Ishikawa (cell line): ENCODE measurements at regions not wholly inside any gene's neighbourhood (a gene's known extent, or its start where the extent isn't known, plus 50 kb on each side); places are given as distances from the start of the nearest gene placed in this dataset.

Experiments used
- CEBPB ChIP-seq: IDR thresholded peaks from 2 replicates; pipeline ENCODE4 v1.6.1; 2012
- CREB1 ChIP-seq: IDR thresholded peaks from 2 replicates; pipeline ENCODE4 v1.6.1; 2012; ENCODE audit warnings: low read depth
- EGR1 ChIP-seq: IDR thresholded peaks from 2 replicates; pipeline ENCODE4 v1.6.1; 2012
- EP300 ChIP-seq: IDR thresholded peaks from 2 replicates; pipeline ENCODE4 v1.6.1; 2012; ENCODE audit warnings: borderline replicate concordance
- FOXM1 ChIP-seq: IDR thresholded peaks from 2 replicates; pipeline ENCODE4 v1.6.1; 2012; ENCODE audit warnings: low read depth, borderline replicate concordance
- NFIC ChIP-seq: IDR thresholded peaks from 2 replicates; pipeline ENCODE4 v1.6.1; 2012
- RAD21 ChIP-seq: IDR thresholded peaks from 2 replicates; pipeline ENCODE4 v1.6.1; 2012; ENCODE audit warnings: low read depth
- TAF1 ChIP-seq: IDR thresholded peaks from 2 replicates; pipeline ENCODE4 v1.6.1; 2012; ENCODE audit warnings: low read depth, mild to moderate bottlenecking
- TCF12 ChIP-seq: IDR thresholded peaks from 2 replicates; pipeline ENCODE4 v1.6.1; 2012; ENCODE audit warnings: low read depth
- TEAD4 ChIP-seq: IDR thresholded peaks from 2 replicates; pipeline ENCODE4 v1.6.1; 2012
- YY1 ChIP-seq: IDR thresholded peaks from 2 replicates; pipeline ENCODE4 v1.6.1; 2012; ENCODE audit warnings: low read depth
- ZBTB7A ChIP-seq: IDR thresholded peaks from 2 replicates; pipeline ENCODE4 v1.6.1; 2012; ENCODE audit warnings: low read depth
- TF ChIP-seq, protein P1 (sequence below): IDR thresholded peaks from 2 replicates; pipeline ENCODE4 v1.6.1; 2012; ENCODE audit warnings: low read depth, mild to moderate bottlenecking
- TF ChIP-seq, protein P2 (sequence below): IDR thresholded peaks from 2 replicates; pipeline ENCODE4 v1.6.1; 2012
- TF ChIP-seq, protein P3 (sequence below): IDR thresholded peaks from 2 replicates; pipeline ENCODE4 v1.6.1; 2012

DNA sequence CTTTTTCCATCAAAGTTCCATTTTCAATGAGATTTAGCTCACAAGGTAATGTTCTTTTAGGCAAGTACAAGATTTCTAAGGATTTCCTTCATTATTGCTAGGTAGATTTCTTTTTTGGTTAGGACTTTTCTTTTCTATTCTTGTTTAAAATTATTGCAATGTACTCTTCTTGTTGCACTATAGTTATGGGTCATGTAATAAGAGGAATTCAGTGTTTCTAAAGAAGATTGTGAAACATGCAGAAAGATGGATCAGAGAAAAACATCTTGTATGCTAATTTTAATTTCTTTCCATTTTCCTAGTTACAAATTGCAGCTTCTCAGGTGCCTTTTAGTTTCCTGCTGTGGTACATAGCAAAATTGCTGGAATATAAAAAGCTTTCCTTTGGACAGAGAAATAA lies 56.1 kb downstream of the BTG1 start:
- TF ChIP-seq, protein P1, sequence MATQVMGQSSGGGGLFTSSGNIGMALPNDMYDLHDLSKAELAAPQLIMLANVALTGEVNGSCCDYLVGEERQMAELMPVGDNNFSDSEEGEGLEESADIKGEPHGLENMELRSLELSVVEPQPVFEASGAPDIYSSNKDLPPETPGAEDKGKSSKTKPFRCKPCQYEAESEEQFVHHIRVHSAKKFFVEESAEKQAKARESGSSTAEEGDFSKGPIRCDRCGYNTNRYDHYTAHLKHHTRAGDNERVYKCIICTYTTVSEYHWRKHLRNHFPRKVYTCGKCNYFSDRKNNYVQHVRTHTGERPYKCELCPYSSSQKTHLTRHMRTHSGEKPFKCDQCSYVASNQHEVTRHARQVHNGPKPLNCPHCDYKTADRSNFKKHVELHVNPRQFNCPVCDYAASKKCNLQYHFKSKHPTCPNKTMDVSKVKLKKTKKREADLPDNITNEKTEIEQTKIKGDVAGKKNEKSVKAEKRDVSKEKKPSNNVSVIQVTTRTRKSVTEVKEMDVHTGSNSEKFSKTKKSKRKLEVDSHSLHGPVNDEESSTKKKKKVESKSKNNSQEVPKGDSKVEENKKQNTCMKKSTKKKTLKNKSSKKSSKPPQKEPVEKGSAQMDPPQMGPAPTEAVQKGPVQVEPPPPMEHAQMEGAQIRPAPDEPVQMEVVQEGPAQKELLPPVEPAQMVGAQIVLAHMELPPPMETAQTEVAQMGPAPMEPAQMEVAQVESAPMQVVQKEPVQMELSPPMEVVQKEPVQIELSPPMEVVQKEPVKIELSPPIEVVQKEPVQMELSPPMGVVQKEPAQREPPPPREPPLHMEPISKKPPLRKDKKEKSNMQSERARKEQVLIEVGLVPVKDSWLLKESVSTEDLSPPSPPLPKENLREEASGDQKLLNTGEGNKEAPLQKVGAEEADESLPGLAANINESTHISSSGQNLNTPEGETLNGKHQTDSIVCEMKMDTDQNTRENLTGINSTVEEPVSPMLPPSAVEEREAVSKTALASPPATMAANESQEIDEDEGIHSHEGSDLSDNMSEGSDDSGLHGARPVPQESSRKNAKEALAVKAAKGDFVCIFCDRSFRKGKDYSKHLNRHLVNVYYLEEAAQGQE: no peak
- TF ChIP-seq EGR1 (no peak), RAD21 (no peak), CEBPB (no peak), TAF1 (no peak), ZBTB7A (no peak), TEAD4 (no peak), YY1 (no peak), FOXM1 (no peak), NFIC (no peak), CREB1 (no peak), TCF12 (no peak), EP300 (no peak)
- TF ChIP-seq, protein P2, sequence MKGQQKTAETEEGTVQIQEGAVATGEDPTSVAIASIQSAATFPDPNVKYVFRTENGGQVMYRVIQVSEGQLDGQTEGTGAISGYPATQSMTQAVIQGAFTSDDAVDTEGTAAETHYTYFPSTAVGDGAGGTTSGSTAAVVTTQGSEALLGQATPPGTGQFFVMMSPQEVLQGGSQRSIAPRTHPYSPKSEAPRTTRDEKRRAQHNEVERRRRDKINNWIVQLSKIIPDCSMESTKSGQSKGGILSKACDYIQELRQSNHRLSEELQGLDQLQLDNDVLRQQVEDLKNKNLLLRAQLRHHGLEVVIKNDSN: no peak
- TF ChIP-seq, protein P3, sequence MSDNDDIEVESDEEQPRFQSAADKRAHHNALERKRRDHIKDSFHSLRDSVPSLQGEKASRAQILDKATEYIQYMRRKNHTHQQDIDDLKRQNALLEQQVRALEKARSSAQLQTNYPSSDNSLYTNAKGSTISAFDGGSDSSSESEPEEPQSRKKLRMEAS: no peak

DNA sequence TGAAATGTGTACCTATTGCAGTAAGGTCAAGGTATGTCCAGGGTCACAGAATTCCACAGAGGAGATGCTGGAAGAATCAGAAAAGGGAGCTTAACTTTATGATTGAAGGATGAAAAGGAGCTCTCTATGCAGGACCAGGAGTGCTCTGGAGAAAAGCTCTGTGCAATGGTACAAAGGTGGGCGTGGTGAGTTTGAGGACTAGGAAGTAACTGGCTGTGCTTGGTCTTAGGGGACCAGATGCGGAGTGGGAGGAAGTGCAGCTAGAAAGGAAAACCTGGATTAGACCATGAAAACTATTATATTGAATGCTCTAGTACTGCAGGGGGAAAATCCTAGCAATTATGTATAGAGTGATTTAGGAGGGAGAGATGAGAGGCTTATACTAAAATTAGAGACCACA lies 56.8 kb downstream of the BTG1 start:
- TF ChIP-seq YY1: no peak
- TF ChIP-seq FOXM1: no peak
- TF ChIP-seq NFIC: no peak
- TF ChIP-seq TEAD4: no peak
- TF ChIP-seq, protein P2: no peak
- TF ChIP-seq, protein P3: no peak
- TF ChIP-seq ZBTB7A: no peak
- TF ChIP-seq TCF12: no peak
- no peak for TF ChIP-seq RAD21

DNA sequence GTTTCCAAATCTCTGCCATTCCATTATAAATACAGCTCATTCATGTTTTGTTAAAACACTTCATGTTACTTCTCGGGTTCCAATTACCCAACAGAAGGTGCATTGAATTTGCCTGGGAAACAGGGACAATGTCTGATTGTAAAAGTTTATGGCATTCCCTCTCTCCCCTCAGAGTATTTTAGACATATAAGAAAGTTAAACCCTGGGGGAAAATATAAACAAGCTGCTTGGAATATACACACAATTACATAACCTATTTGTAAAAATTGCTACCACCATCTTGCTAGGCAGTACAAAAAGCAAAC lies 60.0 kb downstream of the BTG1 start:
- no peak for TF ChIP-seq EGR1
- no peak for TF ChIP-seq NFIC
- no peak for TF ChIP-seq TAF1
- no peak for TF ChIP-seq TEAD4
- no peak for TF ChIP-seq EP300
- TF ChIP-seq CEBPB: no peak
- no peak for TF ChIP-seq RAD21
- TF ChIP-seq, protein P3: no peak
- TF ChIP-seq, protein P1: no peak
- TF ChIP-seq YY1: no peak

DNA sequence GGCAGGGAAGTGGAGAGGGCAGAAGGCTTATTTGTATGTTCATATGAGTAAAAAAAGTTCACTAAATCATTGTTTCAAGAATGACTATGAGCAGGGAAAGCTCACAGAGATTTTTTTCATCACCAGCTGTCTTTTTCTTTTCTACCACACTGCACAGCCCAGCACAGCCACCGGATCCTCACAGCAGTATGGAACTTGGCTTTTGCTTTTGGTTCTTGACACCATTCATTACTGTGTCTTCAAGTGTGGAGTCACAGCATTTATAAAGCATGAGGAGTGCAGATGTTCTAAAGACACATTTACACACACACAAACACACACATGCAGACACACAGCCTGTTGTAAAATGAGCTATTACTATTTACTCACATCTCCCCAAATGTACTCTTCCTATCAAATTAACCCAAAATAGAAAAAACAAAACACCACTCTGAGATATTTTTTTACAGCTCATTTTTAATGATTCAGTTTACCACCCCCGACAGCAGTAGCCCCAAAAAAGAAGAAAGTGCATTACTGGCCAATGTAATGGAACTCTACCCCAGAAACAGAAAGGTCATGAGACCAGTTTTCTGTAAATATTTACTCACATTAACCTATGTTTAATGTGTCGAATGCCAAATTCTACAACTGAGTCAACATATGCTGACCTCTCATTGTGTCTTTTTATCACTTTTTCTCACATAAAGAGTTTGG lies 60.5 kb downstream of the BTG1 start:
- TF ChIP-seq FOXM1: no peak
- TF ChIP-seq CREB1: no peak
- TF ChIP-seq YY1: no peak
- no peak for TF ChIP-seq ZBTB7A
- TF ChIP-seq, protein P2: no peak
- TF ChIP-seq TAF1: no peak
- no peak for TF ChIP-seq NFIC
- TF ChIP-seq, protein P3: no peak
- TF ChIP-seq EGR1: no peak
- TF ChIP-seq RAD21: no peak
- TF ChIP-seq TCF12: no peak

DNA sequence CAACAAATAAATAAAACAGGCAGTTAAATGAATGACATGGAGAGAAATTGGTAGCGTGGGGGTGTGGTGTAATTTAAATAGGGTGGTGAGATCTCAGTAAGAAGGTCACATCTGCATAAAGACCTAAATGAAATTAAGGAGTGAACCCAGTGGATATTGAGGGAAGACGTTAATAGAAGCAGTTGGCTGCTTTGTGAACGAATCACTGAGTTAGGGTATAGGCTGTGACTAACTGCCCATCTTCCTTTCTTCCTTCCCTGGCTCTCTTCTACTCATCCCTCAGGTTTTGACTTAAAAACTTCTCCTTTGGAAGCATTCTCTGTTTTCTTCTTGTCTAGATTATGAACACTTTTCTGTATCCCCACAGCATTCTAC lies 64.7 kb downstream of the BTG1 start:
- no peak for TF ChIP-seq EGR1
- no peak for TF ChIP-seq YY1
- TF ChIP-seq ZBTB7A: no peak
- no peak for TF ChIP-seq TEAD4
- no peak for TF ChIP-seq NFIC
- TF ChIP-seq TAF1: no peak
- TF ChIP-seq, protein P1: no peak
- no peak for TF ChIP-seq TCF12
- TF ChIP-seq, protein P2: no peak
- TF ChIP-seq CREB1: no peak
- TF ChIP-seq FOXM1: no peak
- no peak for TF ChIP-seq CEBPB
